GM12878 (cell line): ENCODE measurements at regions not wholly inside any gene's neighbourhood (a gene's known extent, or its start where the extent isn't known, plus 50 kb on each side); places are given as distances from the start of the nearest gene placed in this dataset.

Experiments used
- ATAC-seq: fragments of 200-7000 bp; cut with Tn5 transposase; 3 replicates; pipeline ENCODE4 v1.9.1; 2020; ENCODE audit warnings: mild to moderate bottlenecking, moderate library complexity
- BruUV-seq: library from RNA; stranded (reverse); fragments of 400-500 nt; replicated peaks from 2 replicates; lab custom pipeline; 2021; lab: Mats Ljungman, UMichigan
- CTCF ChIA-PET: fragments of 300-600 bp; sonication (Branson Sonifier 250); formaldehyde crosslinking; extraction: SDS; loops from one replicate; lab custom pipeline; 2021; ENCODE audit warnings: inconsistent platforms; lab: Yijun Ruan, JAX
- POLR2A ChIA-PET: fragments of 350-600 bp; formaldehyde crosslinking; extraction: SDS; loops from one replicate; lab custom pipeline; 2021; ENCODE audit warnings: inconsistent platforms; lab: Charles Lee
- RAD21 ChIA-PET: fragments of 300-600 bp; sonication (Branson Sonifier 250); formaldehyde crosslinking; loops from one replicate; lab custom pipeline; 2023; ENCODE audit warnings: antibody characterized with exemption; ENCODE audit not compliant: unreplicated experiment; lab: Charles Lee
- SMC1A ChIA-PET: fragments of 300-600 bp; sonication (Branson Sonifier 250); formaldehyde crosslinking; loops from one replicate; lab custom pipeline; 2023; ENCODE audit not compliant: unreplicated experiment, uncharacterized antibody; lab: Charles Lee
- DNase-seq: peaks from one replicate; pipeline ENCODE4 v3.0.0-alpha.2; 2011; ENCODE audit warnings: low read depth, low spot score
- FAIRE-seq: peaks from 3 replicates; lab custom pipeline; 2011; peaks lifted over from hg19 to GRCh38; lab: Jason Lieb, UNC
- H2AFZ ChIP-seq: 2 replicates; pipeline ENCODE4 v1.6.0; 2011; ENCODE audit warnings: low read depth, low read length, control low read depth; ENCODE audit not compliant: control insufficient read depth
- H3K27ac ChIP-seq: 2 replicates; pipeline ENCODE4 v1.5.1; 2011; ENCODE audit warnings: control low read depth; ENCODE audit not compliant: control insufficient read depth, insufficient read depth
- H3K27me3 ChIP-seq, 2 experiments: replicated peaks in 1 of 2; 2 replicates each; pipeline versions ENCODE4 v1.6.0 to v1.6.1; 2011; ENCODE audit warnings: low read length in 1 of 2; ENCODE audit not compliant: control insufficient read depth in 2 of 2, insufficient read depth in 2 of 2
- H3K36me3 ChIP-seq, 2 experiments: 2 replicates each; pipeline ENCODE4 v1.5.1; 2011; ENCODE audit warnings: low read length in 1 of 2; ENCODE audit not compliant: control insufficient read depth in 2 of 2, insufficient read depth in 2 of 2
- H3K4me1 ChIP-seq: 2 replicates; pipeline ENCODE4 v1.6.1; 2011; ENCODE audit warnings: mild to moderate bottlenecking, low read length, moderate library complexity, mixed read lengths; ENCODE audit not compliant: control insufficient read depth, insufficient read depth
- H3K4me2 ChIP-seq: 2 replicates; pipeline ENCODE4 v1.6.0; 2011; ENCODE audit warnings: control low read depth; ENCODE audit not compliant: control insufficient read depth, insufficient read depth
- H3K4me3 ChIP-seq: fragments of 200-600 bp; sonication (generic); 2 replicates; pipeline ENCODE4 v1.5.1; 2016
- H3K79me2 ChIP-seq: 2 replicates; pipeline ENCODE4 v1.6.0; 2011; ENCODE audit warnings: low read length; ENCODE audit not compliant: control insufficient read depth, insufficient read depth
- H3K9ac ChIP-seq: 2 replicates; pipeline ENCODE4 v1.8.0; 2011; ENCODE audit warnings: low read length, control low read depth, mixed read lengths; ENCODE audit not compliant: control insufficient read depth, insufficient read depth
- H3K9me3 ChIP-seq: replicated peaks from 3 replicates; pipeline ENCODE4 v1.5.1; 2011; ENCODE audit warnings: mild to moderate bottlenecking, low read length; ENCODE audit not compliant: control insufficient read depth, insufficient read depth
- H4K20me1 ChIP-seq: 2 replicates; pipeline ENCODE4 v1.6.0; 2011; ENCODE audit not compliant: control insufficient read depth, insufficient read depth
- E2F4 ChIP-seq: IDR thresholded peaks from 2 replicates; pipeline ENCODE4 v1.6.1; 2012; ENCODE audit warnings: low read depth, low read length, improper control_type of control experiment
- NBN ChIP-seq: fragments of 450-650 bp; IDR thresholded peaks from 2 replicates; pipeline ENCODE4 v1.6.1; 2016
- RELA ChIP-seq: fragments of 450-650 bp; IDR thresholded peaks from 2 replicates; pipeline ENCODE4 v1.8.0; 2014; ENCODE audit warnings: borderline replicate concordance; ENCODE audit not compliant: partially characterized antibody
- RFX5 ChIP-seq: IDR thresholded peaks from 2 replicates; pipeline ENCODE4 v1.6.1; 2011; ENCODE audit warnings: low read depth, low read length, improper control_type of control experiment
- RUNX3 ChIP-seq: IDR thresholded peaks from 2 replicates; pipeline ENCODE4 v1.6.1; 2012; ENCODE audit warnings: low read length, inconsistent platforms
- SP1 ChIP-seq: IDR thresholded peaks from one replicate; pipeline ENCODE4 v1.6.1; 2011; ENCODE audit warnings: low read depth, low read length
- TARDBP ChIP-seq: IDR thresholded peaks from 2 replicates; pipeline ENCODE4 v1.6.1; 2016; ENCODE audit warnings: borderline replicate concordance
- USF1 ChIP-seq: IDR thresholded peaks from 2 replicates; pipeline ENCODE4 v1.6.1; 2011; ENCODE audit warnings: borderline replicate concordance, low read depth, mild to moderate bottlenecking, moderate library complexity, mixed read lengths, low read length; ENCODE audit not compliant: insufficient read depth; ENCODE audit errors: extremely low read length
- WGBS: methylation state at CpG from one replicate; pipeline ENCODE4 v1.1.6; 2016; ENCODE audit warnings: low lambda C conversion rate; ENCODE audit not compliant: insufficient replicate concordance, insufficient coverage; ENCODE audit errors: missing lambda C conversion rate; 5-methylcytosine and 5-hydroxymethylcytosine counted together
- in situ Hi-C: fragments of 300-500 bp; cut with MboI; formaldehyde crosslinking; loops from 9 replicates; pipeline ENCODE4 v1.14.3; 2018; ENCODE audit warnings: mixed read lengths
- intact Hi-C: fragments of 100-400 bp; cut with micrococcal nuclease; formaldehyde crosslinking; loops from one replicate; pipeline ENCODE4 v1.14.2; 2022; ENCODE audit not compliant: unreplicated experiment

GRCh38 chr3:82165266-82165665, 403.8 kb upstream of the GBE1 start:
- FAIRE-seq (no peak), DNase-seq (no peak), ATAC-seq (no peak)
- intact Hi-C loops: no loop called here
- Histone ChIP-seq H2AFZ (no peak overlapping the region), H3K27ac (no peak overlapping the region), H3K9ac (no peak overlapping the region), H3K27me3 (no peaks in the 10 kb centered on the region), H3K4me1 (no peaks in the 10 kb centered on the region), H3K9me3 (no peaks in the 10 kb centered on the region), H3K4me2 (no peak overlapping the region), H3K4me3 (no peak overlapping the region), H4K20me1 (no peaks in the 10 kb centered on the region), H3K36me3 (no peaks in the 10 kb centered on the region), H3K79me2 (no peaks in the 10 kb centered on the region)
- ChIA-PET RAD21 (no interaction called here), SMC1A (interaction anchor here (1.0 kb wide), 1 partner anchor 13 kb away, joined by 3 read pairs; no protein-coding TSS in a partner anchor), CTCF (no interaction called here), POLR2A (no interaction called here)
- no TSS peak for BruUV-seq
- WGBS: 5% methylated on average over 1 of the region's 1 CpG
- TF ChIP-seq USF1 (no peak), RFX5 (no peak), TARDBP (no peak), RUNX3 (no peak), SP1 (no peak), RELA (no peak), NBN (no peak), E2F4 (no peak)
- in situ Hi-C loops: no loop called here
